Breast epithelium (tissue), 3 donors: ENCODE measurements at regions not wholly inside any gene's neighbourhood (a gene's known extent, or its start where the extent isn't known, plus 50 kb on each side); places are given as distances from the start of the nearest gene placed in this dataset.

Experiments used
- POLR2A ChIP-seq: fragments of 450-650 bp; IDR thresholded peaks from one replicate; pipeline ENCODE4 v1.6.1; 2016; ENCODE audit warnings: antibody characterized with exemption, mild to moderate bottlenecking, moderate library complexity
- POLR2AphosphoS5 ChIP-seq, 3 donors: sonication (generic); formaldehyde crosslinking; IDR thresholded peaks; one replicate each; pipeline ENCODE4 v1.6.1; 2017; ENCODE audit warnings: antibody characterized with exemption in 3 of 3
- TF ChIP-seq, protein P1 (sequence below), 3 donors: fragments of 450-650 bp; IDR thresholded peaks; one replicate each; pipeline ENCODE4 v1.5.1; 2016 to 2017; ENCODE audit warnings: antibody characterized with exemption in 3 of 3, mild to moderate bottlenecking in 3 of 3, moderate library complexity in 3 of 3

- TF ChIP-seq, protein P1, sequence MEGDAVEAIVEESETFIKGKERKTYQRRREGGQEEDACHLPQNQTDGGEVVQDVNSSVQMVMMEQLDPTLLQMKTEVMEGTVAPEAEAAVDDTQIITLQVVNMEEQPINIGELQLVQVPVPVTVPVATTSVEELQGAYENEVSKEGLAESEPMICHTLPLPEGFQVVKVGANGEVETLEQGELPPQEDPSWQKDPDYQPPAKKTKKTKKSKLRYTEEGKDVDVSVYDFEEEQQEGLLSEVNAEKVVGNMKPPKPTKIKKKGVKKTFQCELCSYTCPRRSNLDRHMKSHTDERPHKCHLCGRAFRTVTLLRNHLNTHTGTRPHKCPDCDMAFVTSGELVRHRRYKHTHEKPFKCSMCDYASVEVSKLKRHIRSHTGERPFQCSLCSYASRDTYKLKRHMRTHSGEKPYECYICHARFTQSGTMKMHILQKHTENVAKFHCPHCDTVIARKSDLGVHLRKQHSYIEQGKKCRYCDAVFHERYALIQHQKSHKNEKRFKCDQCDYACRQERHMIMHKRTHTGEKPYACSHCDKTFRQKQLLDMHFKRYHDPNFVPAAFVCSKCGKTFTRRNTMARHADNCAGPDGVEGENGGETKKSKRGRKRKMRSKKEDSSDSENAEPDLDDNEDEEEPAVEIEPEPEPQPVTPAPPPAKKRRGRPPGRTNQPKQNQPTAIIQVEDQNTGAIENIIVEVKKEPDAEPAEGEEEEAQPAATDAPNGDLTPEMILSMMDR (IDR thresholded peaks at IDR 0.05), result no peak
- TF ChIP-seq POLR2AphosphoS5 (IDR thresholded peaks at IDR 0.05), result no peak
- no peak for TF ChIP-seq POLR2A
Measured at GRCh38 chr1:204013052-204013451, 59.9 kb upstream of the SOX13 start.
